Gastroesophageal sphincter (tissue), 4 donors: ENCODE measurements at regions not wholly inside any gene's neighbourhood (a gene's known extent, or its start where the extent isn't known, plus 50 kb on each side); places are given as distances from the start of the nearest gene placed in this dataset.

Experiments
- ATAC-seq: fragments of 150-250 bp; one replicate; pipeline ENCODE4 v1.9.1; 2016; ENCODE audit warnings: mild to moderate bottlenecking, moderate library complexity
- H3K27ac ChIP-seq, 4 donors: fragments of 200-600 bp; sonication (generic) in 3 of 4; 1 replicate in 3 of 4; 2 replicates in 1 of 4; pipeline ENCODE4 v1.5.1; 2016 to 2019
- H3K27me3 ChIP-seq: fragments of 200-600 bp; sonication (generic); one replicate; pipeline ENCODE4 v1.5.1; 2019
- H3K36me3 ChIP-seq, 2 donors: fragments of 200-600 bp; sonication (generic); one replicate each; pipeline ENCODE4 v1.5.1; 2019; ENCODE audit warnings: control low read depth in 1 of 2
- H3K4me1 ChIP-seq, 3 donors: fragments of 200-600 bp; sonication (generic); 1 replicate in 2 of 3; 2 replicates in 1 of 3; pipeline ENCODE4 v1.5.1; 2016 to 2019; ENCODE audit warnings: control low read depth in 2 of 3
- H3K4me3 ChIP-seq, 2 donors: fragments of 200-600 bp; sonication (generic); one replicate each; pipeline ENCODE4 v1.5.1; 2019; ENCODE audit warnings: mild to moderate bottlenecking in 1 of 2, moderate library complexity in 1 of 2
- H3K9me3 ChIP-seq, 3 donors: fragments of 200-600 bp; sonication (generic); one replicate each; pipeline ENCODE4 v1.5.1; 2017 to 2019; ENCODE audit warnings: control low read depth in 2 of 3
- CTCF ChIP-seq, 4 experiments: fragments of 200-600 bp in 2 of 4; fragments of 450-650 bp in 2 of 4; sonication (generic) in 1 of 4; IDR thresholded peaks; one replicate each; pipeline ENCODE4 v1.5.1; 2017 to 2019; ENCODE audit warnings: antibody characterized with exemption in 4 of 4, mild to moderate bottlenecking in 2 of 4, moderate library complexity in 2 of 4
- EP300 ChIP-seq: sonication (generic); formaldehyde crosslinking; IDR thresholded peaks from one replicate; pipeline ENCODE4 v1.6.1; 2017; ENCODE audit warnings: antibody characterized with exemption, mild to moderate bottlenecking
- POLR2A ChIP-seq, 2 donors: fragments of 450-650 bp; IDR thresholded peaks; one replicate each; pipeline ENCODE4 v1.6.1; 2017; ENCODE audit warnings: antibody characterized with exemption in 2 of 2, mild to moderate bottlenecking in 2 of 2, moderate library complexity in 1 of 2
- POLR2AphosphoS5 ChIP-seq: sonication (generic); formaldehyde crosslinking; IDR thresholded peaks from one replicate; pipeline ENCODE4 v1.6.1; 2017; ENCODE audit warnings: antibody characterized with exemption
- WGBS, 2 donors: methylation state at CpG; one replicate each; pipeline ENCODE4 v1.1.5; 2018; ENCODE audit warnings: low coverage in 1 of 2; 5-methylcytosine and 5-hydroxymethylcytosine counted together

DNA sequence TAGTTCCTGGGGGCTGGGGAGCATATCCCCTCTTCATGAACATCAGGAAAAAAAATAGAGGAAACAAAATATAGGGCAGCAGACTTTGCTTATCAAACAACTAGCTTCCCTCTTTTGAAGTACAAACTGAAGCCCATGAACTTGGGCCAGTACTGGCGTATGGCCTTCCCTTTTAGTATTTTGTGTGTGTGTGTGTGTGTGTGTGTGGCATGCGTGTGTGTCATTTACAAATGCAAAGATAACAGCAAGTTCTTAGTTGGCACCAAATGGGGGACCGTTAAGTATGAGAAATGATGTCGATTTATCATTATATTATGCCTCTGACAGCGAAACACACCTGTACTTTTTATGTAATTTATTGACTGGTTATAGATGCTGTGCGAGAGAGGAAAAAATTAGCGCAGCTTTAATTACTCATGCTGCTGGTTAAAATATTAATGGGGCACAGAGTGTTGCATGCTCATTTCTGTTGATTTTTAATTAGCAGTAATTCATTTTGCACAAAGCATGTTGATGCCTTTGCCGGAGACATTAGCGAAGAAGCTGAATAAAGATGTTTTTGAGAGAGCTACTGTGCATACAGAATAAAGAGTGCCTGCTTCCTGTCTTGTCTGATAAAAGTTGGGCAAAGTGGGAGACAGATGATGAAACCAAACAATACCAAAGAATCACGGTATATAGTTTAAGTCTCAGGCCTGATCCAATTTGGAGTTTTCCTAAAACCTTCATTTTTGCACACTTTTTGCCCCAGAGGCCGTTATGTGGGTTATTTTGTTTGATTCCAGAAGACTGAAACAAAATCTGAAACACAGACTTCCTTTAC lies 297.1 kb downstream of the SATB1 start:
- no peak for ATAC-seq
- no peaks in the 10 kb centered on the region for H3K27me3 ChIP-seq
- H3K4me3 ChIP-seq = no peak overlapping the region
- WGBS, 2 donors = 78 to 84% methylated on average over 11 of the region's 11 CpGs
- H3K9me3 ChIP-seq = no peaks in the 10 kb centered on the region
- no peaks in the 10 kb centered on the region for H3K36me3 ChIP-seq
- TF ChIP-seq EP300 (no peak), CTCF (IDR thresholded peaks at IDR 0.05) (no peak), POLR2AphosphoS5 (no peak), POLR2A (IDR thresholded peaks at IDR 0.05) (no peak)
- no peak overlapping the region for H3K27ac ChIP-seq
- no peaks in the 10 kb centered on the region for H3K4me1 ChIP-seq

DNA sequence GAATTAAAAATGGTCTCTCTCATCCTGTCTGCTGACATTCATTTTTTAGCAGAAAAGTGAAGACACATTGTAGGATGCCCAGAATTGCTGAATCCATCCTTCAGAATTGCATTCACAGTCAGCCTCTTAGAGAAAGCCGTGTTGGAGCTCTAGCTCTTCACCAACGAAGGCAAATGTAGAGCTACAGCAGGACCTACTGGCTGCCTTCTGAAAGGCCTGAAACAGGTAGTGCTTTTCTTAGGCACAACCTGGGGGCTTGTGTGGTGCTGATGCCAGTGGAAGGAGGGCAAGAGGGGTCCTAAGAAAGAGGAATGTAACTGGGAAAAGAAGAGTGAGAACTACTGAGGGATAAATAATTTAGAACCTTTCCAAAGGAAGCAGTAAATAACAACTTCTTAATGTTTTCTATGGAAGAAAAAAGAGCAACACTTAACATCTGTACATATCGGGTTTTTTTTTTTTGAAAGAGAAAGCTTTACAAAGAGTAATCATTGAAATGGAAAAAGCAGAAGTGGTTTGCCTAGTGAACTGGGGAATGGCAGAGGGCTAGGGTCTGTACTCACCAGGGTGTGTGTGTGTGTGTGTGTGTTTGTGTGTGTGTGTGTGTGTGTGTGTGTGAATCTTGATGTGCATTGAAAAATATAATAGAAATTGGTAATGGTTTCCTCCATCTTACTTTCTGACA lies 297.8 kb downstream of the SATB1 start:
- H3K36me3 ChIP-seq = no peaks in the 10 kb centered on the region
- H3K9me3 ChIP-seq = no peaks in the 10 kb centered on the region
- no peak for TF ChIP-seq POLR2AphosphoS5
- no peak for TF ChIP-seq POLR2A (IDR thresholded peaks at IDR 0.05)
- TF ChIP-seq EP300 = no peak
- TF ChIP-seq CTCF (IDR thresholded peaks at IDR 0.05) = no peak
- H3K27ac ChIP-seq = no peak overlapping the region
- H3K4me1 ChIP-seq = no peaks in the 10 kb centered on the region
- 76 to 82% methylated on average over 2 to 3 of the region's 3 CpGs for WGBS, 2 donors
- H3K27me3 ChIP-seq = no peaks in the 10 kb centered on the region
- ATAC-seq = no peak
- no peak overlapping the region for H3K4me3 ChIP-seq

- Histone ChIP-seq H3K27ac (no peak overlapping the region), H3K9me3 (no peaks in the 10 kb centered on the region), H3K27me3 (no peaks in the 10 kb centered on the region), H3K4me1 (no peaks in the 10 kb centered on the region), H3K36me3 (no peaks in the 10 kb centered on the region), H3K4me3 (no peak overlapping the region)
- ATAC-seq = no peak
- 88 to 94% methylated on average over 4 to 5 of the region's 5 CpGs for WGBS, 2 donors
- TF ChIP-seq EP300 (no peak), POLR2AphosphoS5 (no peak), POLR2A (IDR thresholded peaks at IDR 0.05) (no peak), CTCF (IDR thresholded peaks at IDR 0.05) (no peak)
Observed at GRCh38 chr3:18126772-18127171, 298.4 kb downstream of the SATB1 start.

- no peaks in the 10 kb centered on the region for H3K9me3 ChIP-seq
- H3K27ac ChIP-seq = no peak overlapping the region
- no peaks in the 10 kb centered on the region for H3K36me3 ChIP-seq
- no peaks in the 10 kb centered on the region for H3K27me3 ChIP-seq
- 64 to 87% methylated on average over 3 to 5 of the region's 5 CpGs for WGBS, 2 donors
- H3K4me1 ChIP-seq = no peaks in the 10 kb centered on the region
- no peak overlapping the region for H3K4me3 ChIP-seq
- no peak for ATAC-seq
- TF ChIP-seq EP300 (no peak), POLR2AphosphoS5 (no peak), POLR2A (IDR thresholded peaks at IDR 0.05) (no peak), CTCF (IDR thresholded peaks at IDR 0.05) (no peak)
Observed at GRCh38 chr3:18124501-18124900, 300.6 kb downstream of the SATB1 start.

GRCh38 chr3:18122264-18122663 lies 302.9 kb downstream of the SATB1 start:
- Histone ChIP-seq H3K4me1 (no peaks in the 10 kb centered on the region), H3K4me3 (no peak overlapping the region), H3K27ac (no peak overlapping the region), H3K27me3 (no peaks in the 10 kb centered on the region), H3K9me3 (no peaks in the 10 kb centered on the region), H3K36me3 (no peaks in the 10 kb centered on the region)
- 70% methylated on average over 2 of the region's 2 CpGs; no CpG with 5 or more reads in 1 of the 2 donors for WGBS, 2 donors
- ATAC-seq = no peak
- TF ChIP-seq POLR2A (IDR thresholded peaks at IDR 0.05) (no peak), POLR2AphosphoS5 (no peak), CTCF (IDR thresholded peaks at IDR 0.05) (no peak), EP300 (no peak)
